GM23248 (cell line): ENCODE measurements at regions not wholly inside any gene's neighbourhood (a gene's known extent, or its start where the extent isn't known, plus 50 kb on each side); places are given as distances from the start of the nearest gene placed in this dataset.

ENCODE experiments used
- DNase-seq: peaks from one replicate; pipeline ENCODE4 v3.0.0-alpha.2; 2015
- H2AFZ ChIP-seq: fragments of 200-600 bp; sonication (generic); 2 replicates; pipeline ENCODE4 v1.6.1; 2016; ENCODE audit warnings: antibody characterized with exemption
- H3F3A ChIP-seq: fragments of 200-600 bp; sonication (generic); 2 replicates; pipeline ENCODE4 v1.6.1; 2016; ENCODE audit warnings: mild to moderate bottlenecking, antibody characterized with exemption, mixed run types; ENCODE audit not compliant: insufficient read depth
- H3K27ac ChIP-seq: fragments of 200-600 bp; sonication (generic); 2 replicates; pipeline ENCODE4 v1.5.1; 2016; ENCODE audit warnings: mild to moderate bottlenecking
- H3K27me3 ChIP-seq: fragments of 200-600 bp; sonication (generic); replicated peaks from 2 replicates; pipeline ENCODE4 v1.6.1; 2016; ENCODE audit warnings: mild to moderate bottlenecking; ENCODE audit not compliant: insufficient read depth
- H3K36me3 ChIP-seq: fragments of 200-600 bp; sonication (generic); 2 replicates; pipeline ENCODE4 v1.6.1; 2016; ENCODE audit warnings: low read depth, mild to moderate bottlenecking
- H3K4me1 ChIP-seq: fragments of 200-600 bp; sonication (generic); 2 replicates; pipeline ENCODE4 v1.6.1; 2016; ENCODE audit warnings: mild to moderate bottlenecking; ENCODE audit not compliant: insufficient read depth
- H3K4me2 ChIP-seq: fragments of 200-600 bp; sonication (generic); one replicate; pipeline ENCODE4 v1.6.1; 2016; ENCODE audit warnings: mild to moderate bottlenecking; ENCODE audit not compliant: unreplicated experiment
- H3K4me3 ChIP-seq: fragments of 200-600 bp; sonication (generic); 2 replicates; pipeline ENCODE4 v1.5.1; 2016; ENCODE audit warnings: mild to moderate bottlenecking
- H3K79me2 ChIP-seq: fragments of 200-600 bp; sonication (generic); 2 replicates; pipeline ENCODE4 v1.6.1; 2016; ENCODE audit warnings: mild to moderate bottlenecking; ENCODE audit not compliant: insufficient read depth
- H3K9ac ChIP-seq: fragments of 200-600 bp; sonication (generic); 2 replicates; pipeline ENCODE4 v1.6.1; 2016; ENCODE audit warnings: mild to moderate bottlenecking
- H3K9me2 ChIP-seq: fragments of 200-600 bp; sonication (generic); 2 replicates; pipeline ENCODE4 v1.6.1; 2016; ENCODE audit warnings: mixed run types, mild to moderate bottlenecking, moderate library complexity; ENCODE audit not compliant: insufficient read depth
- H3K9me3 ChIP-seq: fragments of 200-600 bp; sonication (generic); one replicate; pipeline ENCODE4 v1.6.1; 2017; ENCODE audit warnings: low read depth
- H4K20me1 ChIP-seq: fragments of 200-600 bp; sonication (generic); 2 replicates; pipeline ENCODE4 v1.6.0; 2016; ENCODE audit not compliant: insufficient read depth
- EZH2 ChIP-seq: fragments of 200-600 bp; sonication (generic); IDR thresholded peaks from 2 replicates; pipeline ENCODE4 v1.6.1; 2018; ENCODE audit warnings: antibody characterized with exemption, mild to moderate bottlenecking; ENCODE audit not compliant: insufficient read depth, poor library complexity, severe bottlenecking
- EZH2phosphoT487 ChIP-seq: fragments of 200-600 bp; sonication (generic); IDR thresholded peaks from 2 replicates; pipeline ENCODE4 v1.6.1; 2018; ENCODE audit warnings: antibody characterized with exemption, moderate library complexity, mild to moderate bottlenecking, low read depth; ENCODE audit not compliant: insufficient read depth
- WGBS, 2 experiments: methylation state at CpG; one replicate each; pipeline ENCODE4 v1.1.6; 2015 to 2017; ENCODE audit warnings: low lambda C conversion rate in 2 of 2, low coverage in 1 of 2; ENCODE audit errors: missing lambda C conversion rate in 2 of 2; 5-methylcytosine and 5-hydroxymethylcytosine counted together
- in situ Hi-C: fragments of 300-500 bp; cut with MboI; formaldehyde crosslinking; loops from 2 replicates; pipeline ENCODE4 v1.15.0; 2020

GRCh38 chrX:117010243-117010642, 547.5 kb upstream of the CT83 start:
- Histone ChIP-seq H3K4me3 (no peak overlapping the region), H3K27me3 (no peaks in the 10 kb centered on the region), H3K4me2 (no peak overlapping the region), H3K27ac (no peak overlapping the region), H4K20me1 (no peaks in the 10 kb centered on the region), H3K9me3 (no peaks in the 10 kb centered on the region), H2AFZ (no peak overlapping the region), H3K79me2 (no peaks in the 10 kb centered on the region), H3K36me3 (no peaks in the 10 kb centered on the region), H3K9me2 (no peaks in the 10 kb centered on the region), H3K4me1 (no peaks in the 10 kb centered on the region), H3K9ac (no peak overlapping the region), H3F3A (no peaks in the 10 kb centered on the region)
- DNase-seq = no peak
- TF ChIP-seq EZH2 (no peak), EZH2phosphoT487 (no peak)
- in situ Hi-C loops = no loop called here

DNA sequence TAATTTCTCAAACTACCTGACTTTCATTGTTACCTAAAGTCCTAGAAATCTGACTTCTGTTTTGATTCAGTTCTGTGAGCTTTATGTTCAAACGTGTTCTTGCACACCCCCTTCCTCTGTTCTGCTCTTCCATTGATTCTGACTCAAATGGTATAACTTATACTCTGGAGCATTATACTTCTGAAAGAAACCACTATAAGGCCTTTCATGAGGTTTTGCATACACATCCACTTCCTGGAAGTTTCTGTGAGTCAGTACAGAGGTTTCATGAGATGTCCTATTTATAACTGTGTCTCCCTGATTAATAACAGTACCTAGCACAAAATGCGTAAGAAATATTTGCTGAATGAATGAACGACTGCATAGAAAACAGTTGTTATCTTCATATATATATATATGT, 540.2 kb upstream of the CT83 start:
- Histone ChIP-seq H3K9me2 (no peaks in the 10 kb centered on the region), H4K20me1 (no peaks in the 10 kb centered on the region), H3K9ac (no peak overlapping the region), H2AFZ (no peak overlapping the region), H3F3A (no peaks in the 10 kb centered on the region), H3K4me1 (no peaks in the 10 kb centered on the region), H3K27ac (no peak overlapping the region), H3K27me3 (no peaks in the 10 kb centered on the region), H3K4me3 (no peak overlapping the region), H3K36me3 (no peaks in the 10 kb centered on the region), H3K9me3 (no peaks in the 10 kb centered on the region), H3K79me2 (no peaks in the 10 kb centered on the region), H3K4me2 (no peak overlapping the region)
- DNase-seq = no peak
- no peak for TF ChIP-seq EZH2
- no peak for TF ChIP-seq EZH2phosphoT487
- WGBS, 2 experiments = 35 to 44% methylated on average over 3 of the region's 3 CpGs
- in situ Hi-C loops = no loop called here

DNA sequence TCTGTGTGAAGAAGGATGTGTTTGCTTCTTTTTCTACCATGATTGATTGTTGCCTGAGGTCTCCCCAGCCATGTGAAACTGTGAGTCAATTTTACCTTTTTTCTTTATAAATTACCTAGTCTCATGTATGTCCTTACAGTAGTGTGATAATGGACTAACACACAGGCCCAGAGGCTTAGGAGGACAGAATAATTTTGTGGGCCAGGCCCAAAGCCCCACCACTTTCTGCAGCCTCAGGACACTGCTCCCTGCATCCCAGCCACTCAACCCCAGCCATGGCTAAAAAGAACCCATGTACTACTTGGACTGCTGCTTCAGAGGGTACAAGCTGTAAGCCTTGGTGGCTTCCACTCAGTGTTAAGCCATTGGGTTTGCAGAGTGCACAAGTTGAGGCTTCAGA, 512.7 kb upstream of the CT83 start:
- H3K4me3 ChIP-seq = no peak overlapping the region
- no peaks in the 10 kb centered on the region for H3K9me3 ChIP-seq
- no peaks in the 10 kb centered on the region for H3K36me3 ChIP-seq
- no peak overlapping the region for H3K4me2 ChIP-seq
- H4K20me1 ChIP-seq = no peaks in the 10 kb centered on the region
- H3K79me2 ChIP-seq = no peaks in the 10 kb centered on the region
- H3K27ac ChIP-seq = no peak overlapping the region
- H3K9me2 ChIP-seq = no peaks in the 10 kb centered on the region
- no peaks in the 10 kb centered on the region for H3F3A ChIP-seq
- H3K27me3 ChIP-seq = no peaks in the 10 kb centered on the region
- no peak overlapping the region for H3K9ac ChIP-seq
- H2AFZ ChIP-seq = no peak overlapping the region
- DNase-seq = no peak
- TF ChIP-seq EZH2 (no peak), EZH2phosphoT487 (no peak)
- in situ Hi-C loops = no loop called here
- H3K4me1 ChIP-seq = no peaks in the 10 kb centered on the region

DNA sequence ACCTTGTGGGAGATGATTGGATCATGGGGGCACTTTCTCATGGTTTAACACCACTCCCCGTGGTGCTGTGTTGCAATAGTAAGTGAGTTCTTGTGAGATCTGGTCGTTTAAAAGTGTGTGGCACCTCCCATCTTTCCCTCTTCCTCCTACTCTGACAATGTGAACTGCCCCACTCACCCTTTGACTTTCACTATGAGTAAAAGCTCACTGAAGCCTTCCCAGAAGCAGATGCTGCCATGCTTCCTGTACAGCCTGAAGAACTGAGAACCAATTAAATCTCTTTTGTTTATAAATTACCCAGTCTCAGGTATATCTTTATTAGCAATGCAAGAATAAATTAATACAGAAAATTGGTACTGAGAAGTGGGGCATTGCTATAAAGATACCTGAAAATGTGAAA, 509.6 kb upstream of the CT83 start:
- in situ Hi-C loops = loop anchor here (25.0 kb wide), 2 partner anchors 485 to 760 kb away; no protein-coding TSS in a partner anchor
- no peak overlapping the region for H3K27ac ChIP-seq
- H3K4me2 ChIP-seq = no peak overlapping the region
- H2AFZ ChIP-seq = no peak overlapping the region
- no peaks in the 10 kb centered on the region for H4K20me1 ChIP-seq
- no peaks in the 10 kb centered on the region for H3K36me3 ChIP-seq
- H3K4me1 ChIP-seq = no peaks in the 10 kb centered on the region
- H3K9me2 ChIP-seq = no peaks in the 10 kb centered on the region
- no peaks in the 10 kb centered on the region for H3K79me2 ChIP-seq
- 6 to 7% methylated on average over 2 of the region's 2 CpGs for WGBS, 2 experiments
- H3K27me3 ChIP-seq = no peaks in the 10 kb centered on the region
- no peak overlapping the region for H3K4me3 ChIP-seq
- TF ChIP-seq EZH2 (no peak), EZH2phosphoT487 (no peak)
- H3K9me3 ChIP-seq = no peaks in the 10 kb centered on the region
- H3F3A ChIP-seq = no peaks in the 10 kb centered on the region
- no peak overlapping the region for H3K9ac ChIP-seq
- no peak for DNase-seq

GRCh38 chrX:116961872-116962582, 499.3 kb upstream of the CT83 start:
- Histone ChIP-seq H3K36me3 (no peaks in the 10 kb centered on the region), H2AFZ (no peak overlapping the region), H3K9me3 (no peaks in the 10 kb centered on the region), H3K4me2 (no peak overlapping the region), H3K4me3 (no peak overlapping the region), H3K79me2 (no peaks in the 10 kb centered on the region), H3K27ac (no peak overlapping the region), H3F3A (no peaks in the 10 kb centered on the region), H3K4me1 (no peaks in the 10 kb centered on the region), H3K9ac (no peak overlapping the region), H3K9me2 (no peaks in the 10 kb centered on the region), H4K20me1 (no peaks in the 10 kb centered on the region), H3K27me3 (no peaks in the 10 kb centered on the region)
- TF ChIP-seq EZH2 (no peak), EZH2phosphoT487 (no peak)
- WGBS, 2 experiments = 14 to 21% methylated on average over 4 to 6 of the region's 7 CpGs
- peak; percentile 43 for DNase-seq
- in situ Hi-C loops = loop anchor here (25.0 kb wide), 2 partner anchors 475 to 750 kb away; no protein-coding TSS in a partner anchor
